Esophagus muscularis mucosa (tissue), 3 donors: ENCODE measurements at regions not wholly inside any gene's neighbourhood (a gene's known extent, or its start where the extent isn't known, plus 50 kb on each side); places are given as distances from the start of the nearest gene placed in this dataset.

Experiments used
- CTCF ChIP-seq, 3 experiments: fragments of 200-600 bp in 2 of 3; fragments of 450-650 bp in 1 of 3; sonication (generic) in 2 of 3; IDR thresholded peaks; one replicate each; pipeline ENCODE4 v1.5.1; 2017 to 2019; ENCODE audit warnings: antibody characterized with exemption in 3 of 3, mild to moderate bottlenecking in 2 of 3, moderate library complexity in 1 of 3
- POLR2A ChIP-seq: fragments of 450-650 bp; IDR thresholded peaks from one replicate; pipeline ENCODE4 v1.6.1; 2017; ENCODE audit warnings: antibody characterized with exemption, moderate library complexity, mild to moderate bottlenecking, low read depth
- POLR2AphosphoS5 ChIP-seq, 2 donors: sonication (generic); formaldehyde crosslinking; IDR thresholded peaks; one replicate each; pipeline ENCODE4 v1.6.1; 2017; ENCODE audit warnings: antibody characterized with exemption in 2 of 2

- TF ChIP-seq POLR2A, result no peak
- TF ChIP-seq CTCF (IDR thresholded peaks at IDR 0.05), result no peak
- TF ChIP-seq POLR2AphosphoS5 (IDR thresholded peaks at IDR 0.05), result no peak
Measured at GRCh38 chr20:21956591-21956990, 251.1 kb downstream of the PAX1 start.
